GM12892 (cell line): ENCODE measurements at regions not wholly inside any gene's neighbourhood (a gene's known extent, or its start where the extent isn't known, plus 50 kb on each side); places are given as distances from the start of the nearest gene placed in this dataset.

Source experiments
- POLR2A ChIP-seq: IDR thresholded peaks from 2 replicates; pipeline ENCODE4 v1.6.1; 2011; ENCODE audit warnings: low read depth, low read length, control low read depth
- POLR2AphosphoS5 ChIP-seq: IDR thresholded peaks from 2 replicates; pipeline ENCODE4 v1.6.1; 2011; ENCODE audit warnings: low read depth, low read length, control low read depth
- TAF1 ChIP-seq: IDR thresholded peaks from 2 replicates; pipeline ENCODE4 v1.6.1; 2011; ENCODE audit warnings: low read depth, mild to moderate bottlenecking, control low read depth, low read length, borderline replicate concordance

- TF ChIP-seq POLR2A (no peak), POLR2AphosphoS5 (no peak), TAF1 (no peak)
These were observed 228.1 kb upstream of the CST7 start for GRCh38 chr20:24720957-24721356.
